Astrocyte (in vitro differentiated cells and primary cell): ENCODE measurements at regions not wholly inside any gene's neighbourhood (a gene's known extent, or its start where the extent isn't known, plus 50 kb on each side); places are given as distances from the start of the nearest gene placed in this dataset.

Experiments used
- DNase-seq: peaks from one replicate; pipeline ENCODE4 v3.0.0-alpha.2; 2010; ENCODE audit warnings: low read depth
- FAIRE-seq: peaks from 2 replicates; lab custom pipeline; 2011; peaks lifted over from hg19 to GRCh38; lab: Jason Lieb, UNC
- H2AFZ ChIP-seq: 2 replicates; pipeline ENCODE4 v1.6.0; 2012; ENCODE audit warnings: low read depth, low read length, inconsistent platforms
- H3K27ac ChIP-seq: 2 replicates; pipeline ENCODE4 v1.5.1; 2011; ENCODE audit warnings: low read depth, low read length, inconsistent platforms
- H3K27me3 ChIP-seq: 2 replicates; pipeline ENCODE4 v1.6.0; 2011; ENCODE audit warnings: low read length, inconsistent platforms; ENCODE audit not compliant: insufficient read depth
- H3K36me3 ChIP-seq: 2 replicates; pipeline ENCODE4 v1.5.1; 2011; ENCODE audit warnings: low read length, inconsistent platforms; ENCODE audit not compliant: insufficient read depth
- H3K4me1 ChIP-seq: 2 replicates; pipeline ENCODE4 v1.5.1; 2011; ENCODE audit warnings: low read length, inconsistent platforms; ENCODE audit not compliant: insufficient read depth
- H3K4me2 ChIP-seq: 2 replicates; pipeline ENCODE4 v1.6.0; 2012; ENCODE audit warnings: low read length, inconsistent platforms
- H3K4me3 ChIP-seq: 2 replicates; pipeline ENCODE4 v1.5.1; 2011; ENCODE audit warnings: low read depth, mild to moderate bottlenecking, low read length, inconsistent platforms; ENCODE audit not compliant: insufficient read depth
- H3K79me2 ChIP-seq: 2 replicates; pipeline ENCODE4 v1.6.0; 2012; ENCODE audit warnings: mild to moderate bottlenecking, low read length, inconsistent platforms; ENCODE audit not compliant: insufficient read depth
- H3K9ac ChIP-seq: 2 replicates; pipeline ENCODE4 v1.6.0; 2012; ENCODE audit warnings: mild to moderate bottlenecking, low read length, inconsistent platforms
- H3K9me3 ChIP-seq: 2 replicates; pipeline ENCODE4 v1.5.1; 2012; ENCODE audit warnings: low read depth, mild to moderate bottlenecking, low read length, inconsistent platforms; ENCODE audit not compliant: insufficient read depth
- H4K20me1 ChIP-seq: 2 replicates; pipeline ENCODE4 v1.6.0; 2012; ENCODE audit warnings: low read length, inconsistent platforms; ENCODE audit not compliant: insufficient read depth
- H3K27ac Mint-ChIP-seq: one replicate; pipeline ENCODE4 v1.8.0; 2021; ENCODE audit warnings: mild to moderate bottlenecking, mixed read lengths; ENCODE audit not compliant: unreplicated experiment
- H3K27me3 Mint-ChIP-seq: one replicate; pipeline ENCODE4 v1.8.0; 2021; ENCODE audit warnings: low read depth, mixed read lengths; ENCODE audit not compliant: unreplicated experiment
- H3K36me3 Mint-ChIP-seq: one replicate; pipeline ENCODE4 v1.8.0; 2021; ENCODE audit warnings: low read depth, mixed read lengths; ENCODE audit not compliant: unreplicated experiment
- H3K4me1 Mint-ChIP-seq: one replicate; pipeline ENCODE4 v1.8.0; 2021; ENCODE audit warnings: low read depth, mixed read lengths; ENCODE audit not compliant: unreplicated experiment
- H3K4me3 Mint-ChIP-seq: one replicate; pipeline ENCODE4 v1.8.0; 2021; ENCODE audit warnings: mild to moderate bottlenecking, moderate library complexity, mixed read lengths; ENCODE audit not compliant: unreplicated experiment
- H3K9me3 Mint-ChIP-seq: one replicate; pipeline ENCODE4 v1.8.0; 2021; ENCODE audit warnings: mild to moderate bottlenecking, mixed read lengths; ENCODE audit not compliant: unreplicated experiment
- CTCF ChIP-seq: IDR thresholded peaks from 2 replicates; pipeline ENCODE4 v1.5.1; 2011; ENCODE audit warnings: low read depth, mild to moderate bottlenecking, inconsistent platforms, low read length, moderate library complexity; ENCODE audit not compliant: insufficient read depth
- EZH2 ChIP-seq: IDR thresholded peaks from 2 replicates; pipeline ENCODE4 v1.6.1; 2012; ENCODE audit warnings: mild to moderate bottlenecking, low read length, inconsistent platforms; ENCODE audit not compliant: insufficient read depth

GRCh38 chr2:84280873-84281272, 178.2 kb downstream of the SUCLG1 start:
- no peak overlapping the region for H3K4me3 Mint-ChIP-seq
- Histone ChIP-seq H3K36me3 (no peaks in the 10 kb centered on the region), H3K27me3 (no peaks in the 10 kb centered on the region), H3K4me3 (no peak overlapping the region), H3K4me1 (no peaks in the 10 kb centered on the region), H3K9ac (no peak overlapping the region), H3K9me3 (no peaks in the 10 kb centered on the region), H4K20me1 (no peaks in the 10 kb centered on the region), H2AFZ (no peak overlapping the region), H3K27ac (no peak overlapping the region), H3K79me2 (no peaks in the 10 kb centered on the region), H3K4me2 (no peak overlapping the region)
- FAIRE-seq: no peak
- TF ChIP-seq CTCF (no peak), EZH2 (no peak)
- no peaks in the 10 kb centered on the region for H3K36me3 Mint-ChIP-seq
- H3K27ac Mint-ChIP-seq: no peak overlapping the region
- H3K4me1 Mint-ChIP-seq: peaks cover 10% of the 10 kb centered on the region
- no peak for DNase-seq
- H3K27me3 Mint-ChIP-seq: no peaks in the 10 kb centered on the region
- no peaks in the 10 kb centered on the region for H3K9me3 Mint-ChIP-seq

- TF ChIP-seq EZH2: no peak
- no peak for TF ChIP-seq CTCF
- H3K27ac ChIP-seq: no peak overlapping the region
- no peak overlapping the region for H2AFZ ChIP-seq
- H3K4me1 ChIP-seq: no peaks in the 10 kb centered on the region
- Mint-ChIP-seq H3K27ac (peak overlapping the region; percentile 75), H3K4me3 (no peak overlapping the region), H3K27me3 (no peaks in the 10 kb centered on the region), H3K4me1 (peaks cover 8% of the 10 kb centered on the region), H3K36me3 (no peaks in the 10 kb centered on the region), H3K9me3 (no peaks in the 10 kb centered on the region)
- H3K4me2 ChIP-seq: no peak overlapping the region
- FAIRE-seq (no peak), DNase-seq (no peak)
- H3K79me2 ChIP-seq: no peaks in the 10 kb centered on the region
- H3K9ac ChIP-seq: no peak overlapping the region
- H4K20me1 ChIP-seq: no peaks in the 10 kb centered on the region
- no peaks in the 10 kb centered on the region for H3K9me3 ChIP-seq
- no peaks in the 10 kb centered on the region for H3K36me3 ChIP-seq
- no peak overlapping the region for H3K4me3 ChIP-seq
- H3K27me3 ChIP-seq: no peaks in the 10 kb centered on the region
Measured at GRCh38 chr2:84278386-84278785, 180.7 kb downstream of the SUCLG1 start.

GRCh38 chr2:84276590-84277255, 182.4 kb downstream of the SUCLG1 start:
- H3K9me3 Mint-ChIP-seq: peaks cover 2% of the 10 kb centered on the region
- no peak for FAIRE-seq

More at GRCh38 chr2:84276590-84277255, 182.4 kb downstream of the SUCLG1 start:
- H2AFZ ChIP-seq: no peak overlapping the region
- Mint-ChIP-seq H3K4me1 (peaks cover 8% of the 10 kb centered on the region), H3K36me3 (no peaks in the 10 kb centered on the region), H3K27ac (no peak overlapping the region), H3K4me3 (no peak overlapping the region), H3K27me3 (no peaks in the 10 kb centered on the region)
- no peaks in the 10 kb centered on the region for H3K79me2 ChIP-seq
- H3K36me3 ChIP-seq: no peaks in the 10 kb centered on the region
- H3K9ac ChIP-seq: no peak overlapping the region
- H3K4me1 ChIP-seq: no peaks in the 10 kb centered on the region
- H3K4me3 ChIP-seq: no peak overlapping the region
- H3K4me2 ChIP-seq: no peak overlapping the region
- no peaks in the 10 kb centered on the region for H4K20me1 ChIP-seq
- DNase-seq: no peak
- H3K27ac ChIP-seq: no peak overlapping the region
- no peaks in the 10 kb centered on the region for H3K27me3 ChIP-seq
- no peaks in the 10 kb centered on the region for H3K9me3 ChIP-seq
- TF ChIP-seq EZH2 (no peak), CTCF (no peak)
